VCaP (cell line): ENCODE measurements at regions not wholly inside any gene's neighbourhood (a gene's known extent, or its start where the extent isn't known, plus 50 kb on each side); places are given as distances from the start of the nearest gene placed in this dataset.

Experiments used
- H3K27ac ChIP-seq: fragments of 450-650 bp; 2 replicates; pipeline ENCODE4 v1.5.1; 2017
- CTCF ChIP-seq: fragments of 450-650 bp; conservative IDR thresholded peaks from 2 replicates; pipeline ENCODE4 v1.5.1; 2017; ENCODE audit warnings: mild to moderate bottlenecking, moderate library complexity

- no peak for TF ChIP-seq CTCF
- H3K27ac ChIP-seq, result no peak overlapping the region
Measured at GRCh38 chr17:13735861-13736260, 134.1 kb upstream of the HS3ST3A1 start.

- H3K27ac ChIP-seq, result no peak overlapping the region
Measured at GRCh38 chr17:13736916-13737315, 135.2 kb upstream of the HS3ST3A1 start.

GRCh38 chr17:13740686-13741085 lies 139.0 kb upstream of the HS3ST3A1 start:
- TF ChIP-seq CTCF, result no peak

More at GRCh38 chr17:13736916-13737315, 135.2 kb upstream of the HS3ST3A1 start:
- no peak for TF ChIP-seq CTCF

GRCh38 chr17:13741744-13742143 lies 140.0 kb upstream of the HS3ST3A1 start:
- no peak for TF ChIP-seq CTCF

More at GRCh38 chr17:13740686-13741085, 139.0 kb upstream of the HS3ST3A1 start:
- no peak overlapping the region for H3K27ac ChIP-seq

GRCh38 chr17:13743906-13744305 lies 142.2 kb upstream of the HS3ST3A1 start:
- no peak overlapping the region for H3K27ac ChIP-seq
- TF ChIP-seq CTCF, result no peak

More at GRCh38 chr17:13741744-13742143, 140.0 kb upstream of the HS3ST3A1 start:
- H3K27ac ChIP-seq, result no peak overlapping the region

GRCh38 chr17:13746404-13746803 lies 144.7 kb upstream of the HS3ST3A1 start:
- no peak for TF ChIP-seq CTCF

GRCh38 chr17:13749166-13749890 lies 147.6 kb upstream of the HS3ST3A1 start:
- no peak for TF ChIP-seq CTCF

More at GRCh38 chr17:13746404-13746803, 144.7 kb upstream of the HS3ST3A1 start:
- no peak overlapping the region for H3K27ac ChIP-seq

More at GRCh38 chr17:13749166-13749890, 147.6 kb upstream of the HS3ST3A1 start:
- no peak overlapping the region for H3K27ac ChIP-seq
